ENCODE measurements at regions not wholly inside any gene's neighbourhood (a gene's known extent, or its start where the extent isn't known, plus 50 kb on each side); places are given as distances from the start of the nearest gene placed in this dataset.

DNA sequence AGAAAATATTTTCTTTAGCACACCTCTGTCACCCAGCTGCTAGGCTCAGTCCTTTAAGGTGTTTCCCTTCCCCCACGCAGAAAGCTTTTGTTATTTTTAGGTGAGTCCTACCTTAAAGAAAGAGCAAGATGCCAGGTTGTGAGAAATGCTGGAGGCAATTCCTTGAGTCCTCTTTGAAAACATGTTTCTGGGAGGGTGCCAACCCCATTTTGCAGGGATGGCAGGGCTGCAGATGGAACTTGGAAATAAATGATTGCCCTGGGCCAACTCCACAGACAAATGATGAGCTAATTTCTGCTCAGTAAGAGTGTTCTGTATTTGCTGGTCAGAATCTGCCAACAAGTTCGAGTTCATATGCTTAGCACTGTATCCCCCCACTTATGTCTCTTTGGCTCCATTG lies 119.2 kb upstream of the RAB3GAP2 start:
- Histone ChIP-seq H3K27ac (ENCODE audit: low read depth, low read length) (no peak overlapping the region), H3K4me3 (ENCODE audit: low read length) (no peak overlapping the region), H3K9me3 (ENCODE audit: control insufficient read depth in 2 of 3, low read length in 3 of 3) (no peaks in the 10 kb centered on the region), H3K36me3 (ENCODE audit: control insufficient read depth in 2 of 3, insufficient read depth in 3 of 3, low read length in 3 of 3) (no peaks in the 10 kb centered on the region), H3K4me1 (ENCODE audit: control insufficient read depth in 2 of 2, insufficient read depth in 2 of 2, low read length in 2 of 2) (no peaks in the 10 kb centered on the region), H3K27me3 (ENCODE audit: control insufficient read depth in 2 of 2, insufficient read depth in 2 of 2, low read length in 2 of 2) (no peaks in the 10 kb centered on the region)
- H3K4me1 Mint-ChIP-seq, result no peaks in the 10 kb centered on the region
- H3K4me3 Mint-ChIP-seq, result no peak overlapping the region
- peaks cover 2 to 38% (median 32%) of the 10 kb centered on the region in 5 donors for H3K27me3 Mint-ChIP-seq
- DNase-seq (no peak), ATAC-seq (no peak)
- POLR2A ChIA-PET, result no interaction called here
- H3K9me3 Mint-ChIP-seq, result peaks cover 0 to 2% (median 0%) of the 10 kb centered on the region in 11 donors
- CTCF ChIA-PET, result no interaction called here
- no peak overlapping the region for H3K27ac Mint-ChIP-seq
- H3K36me3 Mint-ChIP-seq, result no peaks in the 10 kb centered on the region
- intact Hi-C loops (cut with micrococcal nuclease), result no loop called here

GRCh38 chr1:220389634-220390033 lies 117.4 kb upstream of the RAB3GAP2 start:
- Mint-ChIP-seq H3K27me3 (peaks cover under 1 to 37% (median 30%) of the 10 kb centered on the region in 5 donors), H3K27ac (no peak overlapping the region), H3K36me3 (no peaks in the 10 kb centered on the region), H3K4me1 (no peaks in the 10 kb centered on the region), H3K4me3 (no peak overlapping the region), H3K9me3 (peaks cover 0 to 10% (median 6%) of the 10 kb centered on the region in 11 donors)
- Histone ChIP-seq H3K27ac (ENCODE audit: low read depth, low read length) (no peak overlapping the region), H3K27me3 (ENCODE audit: control insufficient read depth in 2 of 2, insufficient read depth in 2 of 2, low read length in 2 of 2) (no peaks in the 10 kb centered on the region), H3K4me1 (ENCODE audit: control insufficient read depth in 2 of 2, insufficient read depth in 2 of 2, low read length in 2 of 2) (no peaks in the 10 kb centered on the region), H3K36me3 (ENCODE audit: control insufficient read depth in 2 of 3, insufficient read depth in 3 of 3, low read length in 3 of 3) (no peaks in the 10 kb centered on the region), H3K9me3 (ENCODE audit: control insufficient read depth in 2 of 3, low read length in 3 of 3) (no peaks in the 10 kb centered on the region), H3K4me3 (ENCODE audit: low read length) (no peak overlapping the region)
- ATAC-seq (no peak), DNase-seq (no peak)
- ChIA-PET CTCF (no interaction called here), POLR2A (no interaction called here)
- intact Hi-C loops (cut with micrococcal nuclease), result no loop called here

GRCh38 chr1:220386494-220387195 lies 114.4 kb upstream of the RAB3GAP2 start:
- H3K4me1 Mint-ChIP-seq, result no peaks in the 10 kb centered on the region
- H3K36me3 ChIP-seq (ENCODE audit: control insufficient read depth in 2 of 3, insufficient read depth in 3 of 3, low read length in 3 of 3), result no peaks in the 10 kb centered on the region
- POLR2A ChIA-PET, result no interaction called here

GRCh38 chr1:220385158-220385557 lies 112.9 kb upstream of the RAB3GAP2 start:
- Histone ChIP-seq H3K27ac (ENCODE audit: low read depth, low read length) (no peak overlapping the region), H3K27me3 (ENCODE audit: control insufficient read depth in 2 of 2, insufficient read depth in 2 of 2, low read length in 2 of 2) (no peaks in the 10 kb centered on the region), H3K36me3 (ENCODE audit: control insufficient read depth in 2 of 3, insufficient read depth in 3 of 3, low read length in 3 of 3) (no peaks in the 10 kb centered on the region), H3K4me3 (ENCODE audit: low read length) (no peak overlapping the region), H3K9me3 (ENCODE audit: control insufficient read depth in 2 of 3, low read length in 3 of 3) (no peaks in the 10 kb centered on the region), H3K4me1 (ENCODE audit: control insufficient read depth in 2 of 2, insufficient read depth in 2 of 2, low read length in 2 of 2) (no peaks in the 10 kb centered on the region)
- Mint-ChIP-seq H3K9me3 (peaks cover 0 to 21% (median 6%) of the 10 kb centered on the region in 11 donors), H3K4me1 (no peaks in the 10 kb centered on the region), H3K27me3 (peaks cover 0 to 30% (median 23%) of the 10 kb centered on the region in 5 donors), H3K36me3 (peaks cover 0 to 4% (median 0%) of the 10 kb centered on the region in 5 donors), H3K27ac (no peak overlapping the region), H3K4me3 (no peak overlapping the region)
- POLR2A ChIA-PET, result no interaction called here
- CTCF ChIA-PET, result no interaction called here
- DNase-seq, result no peak
- no peak for ATAC-seq
- intact Hi-C loops (cut with micrococcal nuclease), result no loop called here

More at GRCh38 chr1:220386494-220387195, 114.4 kb upstream of the RAB3GAP2 start:
- H3K27me3 Mint-ChIP-seq, result peaks cover 0 to 32% (median 21%) of the 10 kb centered on the region in 5 donors
- intact Hi-C loops (cut with micrococcal nuclease), result no loop called here
- no peaks in the 10 kb centered on the region for H3K36me3 Mint-ChIP-seq
- CTCF ChIA-PET, result no interaction called here
- Histone ChIP-seq H3K27me3 (ENCODE audit: control insufficient read depth in 2 of 2, insufficient read depth in 2 of 2, low read length in 2 of 2) (no peaks in the 10 kb centered on the region), H3K27ac (ENCODE audit: low read depth, low read length) (no peak overlapping the region), H3K4me3 (ENCODE audit: low read length) (no peak overlapping the region), H3K9me3 (ENCODE audit: control insufficient read depth in 2 of 3, low read length in 3 of 3) (no peaks in the 10 kb centered on the region), H3K4me1 (ENCODE audit: control insufficient read depth in 2 of 2, insufficient read depth in 2 of 2, low read length in 2 of 2) (no peaks in the 10 kb centered on the region)
- DNase-seq, result no peak
- H3K9me3 Mint-ChIP-seq, result peaks cover 0 to 12% (median 6%) of the 10 kb centered on the region in 11 donors
- no peak overlapping the region for H3K27ac Mint-ChIP-seq
- H3K4me3 Mint-ChIP-seq, result no peak overlapping the region
- ATAC-seq, result no peak

- Histone ChIP-seq H3K36me3 (ENCODE audit: control insufficient read depth in 2 of 3, insufficient read depth in 3 of 3, low read length in 3 of 3) (no peaks in the 10 kb centered on the region), H3K4me3 (ENCODE audit: low read length) (no peak overlapping the region), H3K27me3 (ENCODE audit: control insufficient read depth in 2 of 2, insufficient read depth in 2 of 2, low read length in 2 of 2) (no peaks in the 10 kb centered on the region), H3K4me1 (ENCODE audit: control insufficient read depth in 2 of 2, insufficient read depth in 2 of 2, low read length in 2 of 2) (no peaks in the 10 kb centered on the region), H3K27ac (ENCODE audit: low read depth, low read length) (no peak overlapping the region), H3K9me3 (ENCODE audit: control insufficient read depth in 2 of 3, low read length in 3 of 3) (no peaks in the 10 kb centered on the region)
- H3K36me3 Mint-ChIP-seq, result peaks cover 0 to 4% (median 0%) of the 10 kb centered on the region in 5 donors
- intact Hi-C loops (cut with micrococcal nuclease), result no loop called here
- H3K27ac Mint-ChIP-seq, result no peak overlapping the region
- no peak overlapping the region for H3K4me3 Mint-ChIP-seq
- H3K4me1 Mint-ChIP-seq, result no peaks in the 10 kb centered on the region
- peaks cover 0 to 16% (median 12%) of the 10 kb centered on the region in 5 donors for H3K27me3 Mint-ChIP-seq
- DNase-seq (no peak), ATAC-seq (no peak)
- peaks cover 0 to 29% (median 6%) of the 10 kb centered on the region in 11 donors for H3K9me3 Mint-ChIP-seq
- POLR2A ChIA-PET, result no interaction called here
- CTCF ChIA-PET, result no interaction called here
These were observed 110.7 kb upstream of the RAB3GAP2 start for GRCh38 chr1:220382994-220383393.

DNA sequence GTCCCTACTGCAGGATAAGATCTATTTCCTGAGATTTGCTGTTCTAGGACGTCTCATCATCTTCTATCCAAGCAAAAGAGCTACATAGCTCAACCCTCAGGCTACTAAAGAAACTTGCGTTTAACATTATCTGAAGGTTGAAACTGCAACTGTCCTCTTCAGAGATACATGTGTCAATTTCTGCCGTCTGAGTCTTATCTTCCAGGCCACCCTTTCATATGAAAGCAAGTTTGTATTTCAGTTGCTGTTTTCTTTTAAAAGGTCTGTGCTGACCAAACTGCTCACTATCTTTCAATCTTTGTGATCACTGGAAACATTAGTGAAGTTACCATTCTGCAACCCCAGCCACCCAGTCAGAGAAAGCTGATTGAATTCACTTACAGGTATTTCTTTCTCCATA lies 108.6 kb upstream of the RAB3GAP2 start:
- Histone ChIP-seq H3K4me1 (ENCODE audit: control insufficient read depth in 2 of 2, insufficient read depth in 2 of 2, low read length in 2 of 2) (no peaks in the 10 kb centered on the region), H3K36me3 (ENCODE audit: control insufficient read depth in 2 of 3, insufficient read depth in 3 of 3, low read length in 3 of 3) (no peaks in the 10 kb centered on the region), H3K27ac (ENCODE audit: low read depth, low read length) (no peak overlapping the region), H3K9me3 (ENCODE audit: control insufficient read depth in 2 of 3, low read length in 3 of 3) (no peaks in the 10 kb centered on the region), H3K27me3 (ENCODE audit: control insufficient read depth in 2 of 2, insufficient read depth in 2 of 2, low read length in 2 of 2) (no peaks in the 10 kb centered on the region), H3K4me3 (ENCODE audit: low read length) (no peak overlapping the region)
- Mint-ChIP-seq H3K9me3 (peaks cover 0 to 29% (median 7%) of the 10 kb centered on the region in 11 donors), H3K27me3 (peaks cover 0 to 24% (median 24%) of the 10 kb centered on the region in 5 donors), H3K36me3 (peaks cover 0 to 4% (median 0%) of the 10 kb centered on the region in 5 donors), H3K4me1 (no peaks in the 10 kb centered on the region), H3K4me3 (no peak overlapping the region), H3K27ac (no peak overlapping the region)
- ChIA-PET POLR2A (no interaction called here), CTCF (no interaction called here)
- ATAC-seq (no peak), DNase-seq (no peak)
- intact Hi-C loops (cut with micrococcal nuclease), result no loop called here

- H3K27me3 Mint-ChIP-seq, result peaks cover 0 to 38% (median 24%) of the 10 kb centered on the region in 5 donors
- peaks cover 0 to 22% (median 5%) of the 10 kb centered on the region in 11 donors for H3K9me3 Mint-ChIP-seq
- DNase-seq (no peak), ATAC-seq (no peak)
- Histone ChIP-seq H3K4me1 (ENCODE audit: control insufficient read depth in 2 of 2, insufficient read depth in 2 of 2, low read length in 2 of 2) (no peaks in the 10 kb centered on the region), H3K4me3 (ENCODE audit: low read length) (no peak overlapping the region), H3K27ac (ENCODE audit: low read depth, low read length) (no peak overlapping the region), H3K9me3 (ENCODE audit: control insufficient read depth in 2 of 3, low read length in 3 of 3) (no peaks in the 10 kb centered on the region), H3K27me3 (ENCODE audit: control insufficient read depth in 2 of 2, insufficient read depth in 2 of 2, low read length in 2 of 2) (no peaks in the 10 kb centered on the region), H3K36me3 (ENCODE audit: control insufficient read depth in 2 of 3, insufficient read depth in 3 of 3, low read length in 3 of 3) (no peaks in the 10 kb centered on the region)
- CTCF ChIA-PET, result no interaction called here
- peaks cover 0 to 4% (median 0%) of the 10 kb centered on the region in 5 donors for H3K36me3 Mint-ChIP-seq
- no peak overlapping the region for H3K27ac Mint-ChIP-seq
- H3K4me1 Mint-ChIP-seq, result no peaks in the 10 kb centered on the region
- no peak overlapping the region for H3K4me3 Mint-ChIP-seq
- intact Hi-C loops (cut with micrococcal nuclease), result no loop called here
- POLR2A ChIA-PET, result no interaction called here
These were observed 106.5 kb upstream of the RAB3GAP2 start for GRCh38 chr1:220378571-220379302.

Measured in naive thymus-derived CD4-positive, alpha-beta T cell (primary cell).